Nephron progenitor cell (in vitro differentiated cells): ENCODE measurements at regions not wholly inside any gene's neighbourhood (a gene's known extent, or its start where the extent isn't known, plus 50 kb on each side); places are given as distances from the start of the nearest gene placed in this dataset.

Source experiments
- DNase-seq: peaks from one replicate; pipeline ENCODE4 v3.0.0; 2021
- H3K27ac Mint-ChIP-seq: 2 replicates; pipeline ENCODE4 v1.8.0; 2021; ENCODE audit warnings: mild to moderate bottlenecking, moderate library complexity, mixed read lengths
- H3K27me3 Mint-ChIP-seq: 2 replicates; pipeline ENCODE4 v1.8.0; 2021; ENCODE audit warnings: mild to moderate bottlenecking, low read depth, mixed read lengths; ENCODE audit not compliant: poor library complexity
- H3K36me3 Mint-ChIP-seq: 2 replicates; pipeline ENCODE4 v1.8.0; 2021; ENCODE audit warnings: low read depth, mixed read lengths
- H3K4me1 Mint-ChIP-seq: 2 replicates; pipeline ENCODE4 v1.8.0; 2021; ENCODE audit warnings: mixed read lengths
- H3K4me3 Mint-ChIP-seq: 2 replicates; pipeline ENCODE4 v1.8.0; 2021; ENCODE audit warnings: mild to moderate bottlenecking, moderate library complexity, mixed read lengths
- H3K9me3 Mint-ChIP-seq: 2 replicates; pipeline ENCODE4 v1.8.0; 2021; ENCODE audit warnings: mild to moderate bottlenecking, moderate library complexity, mixed read lengths
- TF ChIP-seq, protein P1 (sequence below): fragments of 200-600 bp; sonication (generic); IDR thresholded peaks from 2 replicates; pipeline ENCODE4 v1.5.0; 2021; ENCODE audit warnings: antibody characterized with exemption

DNA sequence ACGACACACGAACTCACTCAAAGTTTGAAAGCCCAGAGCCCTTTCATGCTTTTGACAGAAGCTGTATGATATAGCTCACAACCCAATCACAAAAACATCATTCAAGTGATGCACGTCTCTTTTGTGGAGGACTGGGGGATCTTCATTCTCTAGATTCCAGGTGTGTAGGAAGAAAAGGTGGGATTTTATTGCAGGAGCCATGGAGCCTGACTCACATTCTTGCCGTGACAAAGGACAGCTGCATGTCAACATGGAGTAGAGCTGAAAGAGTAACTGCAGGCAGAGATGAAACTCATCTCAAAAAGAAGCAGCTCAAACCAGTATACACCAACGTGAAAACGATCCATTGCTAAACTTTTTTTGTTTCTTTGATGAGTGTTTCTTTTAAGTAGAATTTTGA, 50.9 kb upstream of the PDE1A start:
- no peak overlapping the region for H3K4me3 Mint-ChIP-seq
- no peaks in the 10 kb centered on the region for H3K4me1 Mint-ChIP-seq
- H3K9me3 Mint-ChIP-seq = peaks cover 6% of the 10 kb centered on the region
- no peak overlapping the region for H3K27ac Mint-ChIP-seq
- DNase-seq = no peak
- H3K27me3 Mint-ChIP-seq = no peaks in the 10 kb centered on the region
- TF ChIP-seq, protein P1, sequence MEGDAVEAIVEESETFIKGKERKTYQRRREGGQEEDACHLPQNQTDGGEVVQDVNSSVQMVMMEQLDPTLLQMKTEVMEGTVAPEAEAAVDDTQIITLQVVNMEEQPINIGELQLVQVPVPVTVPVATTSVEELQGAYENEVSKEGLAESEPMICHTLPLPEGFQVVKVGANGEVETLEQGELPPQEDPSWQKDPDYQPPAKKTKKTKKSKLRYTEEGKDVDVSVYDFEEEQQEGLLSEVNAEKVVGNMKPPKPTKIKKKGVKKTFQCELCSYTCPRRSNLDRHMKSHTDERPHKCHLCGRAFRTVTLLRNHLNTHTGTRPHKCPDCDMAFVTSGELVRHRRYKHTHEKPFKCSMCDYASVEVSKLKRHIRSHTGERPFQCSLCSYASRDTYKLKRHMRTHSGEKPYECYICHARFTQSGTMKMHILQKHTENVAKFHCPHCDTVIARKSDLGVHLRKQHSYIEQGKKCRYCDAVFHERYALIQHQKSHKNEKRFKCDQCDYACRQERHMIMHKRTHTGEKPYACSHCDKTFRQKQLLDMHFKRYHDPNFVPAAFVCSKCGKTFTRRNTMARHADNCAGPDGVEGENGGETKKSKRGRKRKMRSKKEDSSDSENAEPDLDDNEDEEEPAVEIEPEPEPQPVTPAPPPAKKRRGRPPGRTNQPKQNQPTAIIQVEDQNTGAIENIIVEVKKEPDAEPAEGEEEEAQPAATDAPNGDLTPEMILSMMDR = no peak
- H3K36me3 Mint-ChIP-seq = no peaks in the 10 kb centered on the region

DNA sequence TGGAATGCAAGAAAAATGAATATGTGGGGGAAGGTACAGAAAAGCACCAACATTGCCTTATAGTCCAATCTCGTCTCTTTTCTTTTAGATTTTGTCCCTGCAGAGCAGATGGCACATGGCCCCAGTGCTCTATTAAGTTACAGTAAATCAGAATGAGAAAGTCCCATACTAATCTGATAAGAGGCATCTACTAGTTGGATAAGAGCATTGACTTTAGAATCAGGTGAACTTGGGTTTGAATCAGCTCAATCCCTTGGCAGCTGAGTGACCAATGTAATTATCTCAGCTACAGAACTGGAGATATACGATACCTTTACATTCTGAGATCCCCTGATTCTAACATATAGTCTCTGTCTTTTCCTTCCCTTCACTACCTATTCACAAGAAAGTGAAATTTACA, 54.8 kb upstream of the PDE1A start:
- no peak overlapping the region for H3K4me3 Mint-ChIP-seq
- DNase-seq = no peak
- no peaks in the 10 kb centered on the region for H3K4me1 Mint-ChIP-seq
- H3K27ac Mint-ChIP-seq = no peak overlapping the region
- no peaks in the 10 kb centered on the region for H3K9me3 Mint-ChIP-seq
- TF ChIP-seq, protein P1 = no peak
- no peaks in the 10 kb centered on the region for H3K36me3 Mint-ChIP-seq
- H3K27me3 Mint-ChIP-seq = no peaks in the 10 kb centered on the region

DNA sequence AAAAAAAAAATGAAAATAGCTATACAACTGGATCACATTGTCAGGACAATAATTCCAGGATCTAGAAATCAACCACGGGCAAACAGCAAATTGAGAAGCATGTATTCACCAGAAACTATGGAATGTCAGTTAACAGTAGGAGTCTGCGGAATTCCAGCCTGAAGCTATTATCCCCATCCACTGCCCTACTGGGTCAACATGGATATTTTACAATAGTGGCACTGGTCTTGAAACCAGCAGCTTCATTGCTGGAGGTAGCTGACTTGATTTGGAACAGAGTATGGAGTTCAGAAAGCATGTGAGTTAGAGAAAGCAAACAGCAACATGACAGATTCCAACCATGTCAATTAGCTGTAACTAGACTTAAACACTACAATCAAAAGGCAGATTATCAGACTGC, 55.7 kb upstream of the PDE1A start:
- Mint-ChIP-seq H3K27ac (no peak overlapping the region), H3K36me3 (no peaks in the 10 kb centered on the region), H3K4me1 (no peaks in the 10 kb centered on the region), H3K27me3 (no peaks in the 10 kb centered on the region), H3K4me3 (no peak overlapping the region), H3K9me3 (no peaks in the 10 kb centered on the region)
- DNase-seq = no peak
- TF ChIP-seq, protein P1 = no peak

DNA sequence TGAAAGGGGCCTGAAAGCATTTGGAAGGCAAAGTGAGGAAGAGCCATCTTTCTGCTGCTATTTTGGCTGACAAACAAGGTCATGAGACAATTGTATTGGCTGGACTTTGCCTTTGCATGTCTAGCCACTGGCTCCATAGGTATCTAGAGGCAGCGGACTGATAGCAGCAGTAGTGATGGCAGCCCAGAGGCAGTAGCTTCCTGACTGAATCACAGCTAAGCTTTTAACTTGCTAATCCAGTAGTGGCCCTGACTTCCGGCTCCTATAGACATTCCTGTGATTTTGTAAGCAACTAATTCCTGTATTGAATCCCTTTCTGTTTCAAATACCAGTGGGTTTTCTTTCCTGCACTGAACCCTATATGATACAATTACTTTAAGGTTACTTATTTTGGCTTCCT, 69.8 kb upstream of the PDE1A start:
- DNase-seq = no peak
- Mint-ChIP-seq H3K4me1 (no peaks in the 10 kb centered on the region), H3K4me3 (no peak overlapping the region), H3K27ac (no peak overlapping the region), H3K27me3 (peaks cover 4% of the 10 kb centered on the region), H3K36me3 (no peaks in the 10 kb centered on the region), H3K9me3 (no peaks in the 10 kb centered on the region)
- TF ChIP-seq, protein P1 = no peak

GRCh38 chr2:182499706-182500470, 73.1 kb upstream of the PDE1A start:
- H3K4me1 Mint-ChIP-seq = no peaks in the 10 kb centered on the region
- TF ChIP-seq, protein P1 = no peak
- H3K9me3 Mint-ChIP-seq = no peaks in the 10 kb centered on the region
- DNase-seq = no peak
- no peak overlapping the region for H3K4me3 Mint-ChIP-seq
- H3K27ac Mint-ChIP-seq = no peak overlapping the region
- no peaks in the 10 kb centered on the region for H3K27me3 Mint-ChIP-seq
- H3K36me3 Mint-ChIP-seq = no peaks in the 10 kb centered on the region

GRCh38 chr2:182503886-182504285, 77.0 kb upstream of the PDE1A start:
- no peak for DNase-seq

More at GRCh38 chr2:182503886-182504285, 77.0 kb upstream of the PDE1A start:
- no peaks in the 10 kb centered on the region for H3K9me3 Mint-ChIP-seq
- no peaks in the 10 kb centered on the region for H3K4me1 Mint-ChIP-seq
- H3K27me3 Mint-ChIP-seq = no peaks in the 10 kb centered on the region
- H3K36me3 Mint-ChIP-seq = no peaks in the 10 kb centered on the region
- no peak overlapping the region for H3K27ac Mint-ChIP-seq
- no peak overlapping the region for H3K4me3 Mint-ChIP-seq
- TF ChIP-seq, protein P1 = no peak
